ENCODE measurements at regions not wholly inside any gene's neighbourhood (a gene's known extent, or its start where the extent isn't known, plus 50 kb on each side); places are given as distances from the start of the nearest gene placed in this dataset.

DNA sequence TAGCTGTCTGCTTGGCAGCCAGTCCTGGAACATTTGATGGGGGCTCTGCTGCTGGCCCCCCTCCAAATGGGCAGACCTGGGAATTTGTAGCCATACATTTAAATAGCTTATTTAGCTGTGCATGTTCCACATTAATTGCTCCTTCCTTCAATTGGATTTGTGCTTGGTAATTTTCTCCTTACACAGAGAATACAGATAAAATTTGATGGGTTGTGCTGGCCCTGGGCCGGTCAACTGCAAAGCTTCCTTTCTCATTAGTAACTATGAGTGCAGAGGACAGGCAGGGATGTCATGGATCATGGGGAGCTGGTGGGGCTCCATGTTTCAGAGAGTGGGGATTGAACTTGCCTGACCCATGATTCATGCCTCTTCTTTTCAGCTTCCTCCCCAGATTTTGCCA, 201.5 kb upstream of the GHITM start:
- Mint-ChIP-seq H3K36me3 (no peaks in the 10 kb centered on the region), H3K27me3 (ENCODE audit: low read depth in 3 of 3) (peaks cover 5 to 9% (median 6%) of the 10 kb centered on the region in 3 donors), H3K4me1 (no peaks in the 10 kb centered on the region), H3K4me3 (no peak overlapping the region), H3K27ac (no peak overlapping the region), H3K9me3 (peaks cover 0 to 4% (median 0%) of the 10 kb centered on the region in 7 donors)
- no peak overlapping the region for H3K9ac ChIP-seq (ENCODE audit: insufficient read depth, low read length, poor library complexity, severe bottlenecking)
- H3K27me3 ChIP-seq (ENCODE audit: control insufficient read depth in 2 of 2, insufficient read depth in 2 of 2, low read length in 2 of 2) = no peaks in the 10 kb centered on the region
- no peak overlapping the region for H2AFZ ChIP-seq (ENCODE audit: insufficient read depth, low read depth, low read length, poor library complexity, severe bottlenecking)
- no peak overlapping the region for H3K4me3 ChIP-seq (replicated peaks in 1 of 3; ENCODE audit: low read depth in 2 of 3, low read length in 3 of 3)
- no peak overlapping the region for H3K4me2 ChIP-seq (replicated peaks; ENCODE audit: extremely low read depth, low read length, poor library complexity, severe bottlenecking)
- DNase-seq = no peak
- TF ChIP-seq, protein P1, sequence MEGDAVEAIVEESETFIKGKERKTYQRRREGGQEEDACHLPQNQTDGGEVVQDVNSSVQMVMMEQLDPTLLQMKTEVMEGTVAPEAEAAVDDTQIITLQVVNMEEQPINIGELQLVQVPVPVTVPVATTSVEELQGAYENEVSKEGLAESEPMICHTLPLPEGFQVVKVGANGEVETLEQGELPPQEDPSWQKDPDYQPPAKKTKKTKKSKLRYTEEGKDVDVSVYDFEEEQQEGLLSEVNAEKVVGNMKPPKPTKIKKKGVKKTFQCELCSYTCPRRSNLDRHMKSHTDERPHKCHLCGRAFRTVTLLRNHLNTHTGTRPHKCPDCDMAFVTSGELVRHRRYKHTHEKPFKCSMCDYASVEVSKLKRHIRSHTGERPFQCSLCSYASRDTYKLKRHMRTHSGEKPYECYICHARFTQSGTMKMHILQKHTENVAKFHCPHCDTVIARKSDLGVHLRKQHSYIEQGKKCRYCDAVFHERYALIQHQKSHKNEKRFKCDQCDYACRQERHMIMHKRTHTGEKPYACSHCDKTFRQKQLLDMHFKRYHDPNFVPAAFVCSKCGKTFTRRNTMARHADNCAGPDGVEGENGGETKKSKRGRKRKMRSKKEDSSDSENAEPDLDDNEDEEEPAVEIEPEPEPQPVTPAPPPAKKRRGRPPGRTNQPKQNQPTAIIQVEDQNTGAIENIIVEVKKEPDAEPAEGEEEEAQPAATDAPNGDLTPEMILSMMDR (IDR thresholded peaks at IDR 0.05) = no peak
- H4K20me1 ChIP-seq (ENCODE audit: insufficient read depth, low read length) = no peaks in the 10 kb centered on the region
- no peaks in the 10 kb centered on the region for H3K36me3 ChIP-seq (replicated peaks in 1 of 2; ENCODE audit: control insufficient read depth in 1 of 2, insufficient read depth in 2 of 2, low read length in 2 of 2)
- intact Hi-C loops (cut with micrococcal nuclease) = no loop called here
- no peak overlapping the region for H3K27ac ChIP-seq (ENCODE audit: low read depth in 1 of 2, low read length in 2 of 2)
- no CpG with 5 or more reads among the region's 1 CpG for WGBS (ENCODE audit: insufficient coverage)
- no peaks in the 10 kb centered on the region for H3K4me1 ChIP-seq (ENCODE audit: control insufficient read depth in 1 of 2, insufficient read depth in 2 of 2, low read length in 2 of 2)
- no peaks in the 10 kb centered on the region for H3K9me3 ChIP-seq (replicated peaks in 1 of 2; ENCODE audit: control insufficient read depth in 1 of 2, insufficient read depth in 1 of 2, low read length in 2 of 2)
- no peaks in the 10 kb centered on the region for H3K79me2 ChIP-seq (ENCODE audit: insufficient read depth, low read length)

DNA sequence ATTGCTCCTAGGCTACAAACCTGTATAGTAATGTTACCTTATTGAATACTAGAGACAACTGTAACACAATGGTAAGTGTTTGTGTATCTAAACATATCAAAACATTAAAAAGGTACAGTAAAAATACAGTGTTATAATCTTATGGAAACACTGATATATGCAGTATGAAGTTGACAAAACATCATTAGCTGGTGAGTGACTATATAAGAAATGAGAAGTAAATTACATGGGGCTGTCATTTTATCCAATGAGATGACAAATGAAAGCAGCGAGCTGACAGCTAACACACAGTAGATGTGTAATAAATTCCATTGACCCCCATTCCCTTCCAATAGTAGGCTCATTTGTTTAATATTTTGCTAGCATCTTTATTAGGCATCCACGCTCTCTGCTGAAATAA, 198.1 kb upstream of the GHITM start:
- H2AFZ ChIP-seq (ENCODE audit: insufficient read depth, low read depth, low read length, poor library complexity, severe bottlenecking) = no peak overlapping the region
- no peaks in the 10 kb centered on the region for H4K20me1 ChIP-seq (ENCODE audit: insufficient read depth, low read length)
- DNase-seq = no peak
- H3K4me3 ChIP-seq (replicated peaks in 1 of 3; ENCODE audit: low read depth in 2 of 3, low read length in 3 of 3) = no peak overlapping the region
- H3K36me3 ChIP-seq (replicated peaks in 1 of 2; ENCODE audit: control insufficient read depth in 1 of 2, insufficient read depth in 2 of 2, low read length in 2 of 2) = no peaks in the 10 kb centered on the region
- TF ChIP-seq, protein P1 (IDR thresholded peaks at IDR 0.05) = no peak
- no peaks in the 10 kb centered on the region for H3K36me3 Mint-ChIP-seq
- intact Hi-C loops (cut with micrococcal nuclease) = no loop called here
- no peaks in the 10 kb centered on the region for H3K9me3 ChIP-seq (replicated peaks in 1 of 2; ENCODE audit: control insufficient read depth in 1 of 2, insufficient read depth in 1 of 2, low read length in 2 of 2)
- H3K27ac ChIP-seq (ENCODE audit: low read depth in 1 of 2, low read length in 2 of 2) = no peak overlapping the region
- H3K4me3 Mint-ChIP-seq = no peak overlapping the region
- peaks cover 0 to under 1% (median 0%) of the 10 kb centered on the region in 7 donors for H3K9me3 Mint-ChIP-seq
- H3K4me2 ChIP-seq (replicated peaks; ENCODE audit: extremely low read depth, low read length, poor library complexity, severe bottlenecking) = no peak overlapping the region
- no peak overlapping the region for H3K27ac Mint-ChIP-seq
- no peaks in the 10 kb centered on the region for H3K4me1 Mint-ChIP-seq
- H3K79me2 ChIP-seq (ENCODE audit: insufficient read depth, low read length) = no peaks in the 10 kb centered on the region
- H3K4me1 ChIP-seq (ENCODE audit: control insufficient read depth in 1 of 2, insufficient read depth in 2 of 2, low read length in 2 of 2) = no peaks in the 10 kb centered on the region
- no peak overlapping the region for H3K9ac ChIP-seq (ENCODE audit: insufficient read depth, low read length, poor library complexity, severe bottlenecking)
- H3K27me3 Mint-ChIP-seq (ENCODE audit: low read depth in 3 of 3) = peaks cover 5 to 8% (median 7%) of the 10 kb centered on the region in 3 donors
- whole genome bisulfite sequencing (ENCODE audit: insufficient coverage) = 86% methylated on average over 1 of the region's 2 CpGs
- H3K27me3 ChIP-seq (ENCODE audit: control insufficient read depth in 2 of 2, insufficient read depth in 2 of 2, low read length in 2 of 2) = no peaks in the 10 kb centered on the region

All from CD14-positive monocyte (primary cell).